NCI-H1436 treated with DMSO at 0.1 percent for 48 hours (cell line): ENCODE measurements at regions not wholly inside any gene's neighbourhood (a gene's known extent, or its start where the extent isn't known, plus 50 kb on each side); places are given as distances from the start of the nearest gene placed in this dataset.

ENCODE experiments used
- DNase-seq: peaks from one replicate; lab custom pipeline; 2025; lab: John Stamatoyannopoulos, UW

- DNase-seq = no peak
Observed at GRCh38 chr5:3145641-3146040, 394.2 kb upstream of the IRX2 start.

- no peak for DNase-seq
Observed at GRCh38 chr5:3143382-3143781, 391.9 kb upstream of the IRX2 start.

DNA sequence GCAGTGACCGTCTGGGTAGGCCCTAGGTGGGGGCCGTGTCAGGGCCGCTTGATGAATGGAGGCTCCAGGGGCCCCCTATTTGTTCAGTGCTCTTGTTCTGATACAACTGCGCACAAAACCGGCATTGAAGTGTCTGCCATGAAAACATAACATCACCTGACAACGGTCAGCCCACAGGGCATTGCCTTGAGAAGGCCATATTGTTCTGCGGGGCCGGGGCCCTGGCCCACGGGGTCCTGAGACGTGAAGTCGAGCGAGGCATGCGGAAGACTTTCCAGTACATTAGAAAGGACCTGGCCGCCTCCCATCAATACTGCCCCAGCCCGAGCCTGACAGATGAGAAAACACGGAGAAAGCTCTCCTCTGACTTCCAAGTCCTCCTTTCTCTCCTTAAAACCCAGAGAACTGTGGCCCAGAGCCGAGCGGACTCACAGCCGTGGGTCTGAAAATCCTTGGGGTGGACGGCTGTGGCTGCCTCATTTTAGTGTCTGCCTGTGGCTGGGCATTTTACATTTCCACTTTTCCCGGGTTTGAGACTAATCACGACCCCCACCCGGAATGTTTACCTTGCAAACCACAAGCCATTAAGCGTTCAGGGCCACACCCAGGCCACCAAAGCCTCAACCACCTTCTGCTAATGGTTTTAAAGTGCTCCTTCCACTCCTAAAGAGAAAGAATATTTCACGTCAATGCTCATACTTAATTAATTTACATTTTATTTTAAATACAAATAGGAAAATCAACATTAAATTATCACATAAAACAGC lies 391.0 kb upstream of the IRX2 start:
- no peak for DNase-seq

DNA sequence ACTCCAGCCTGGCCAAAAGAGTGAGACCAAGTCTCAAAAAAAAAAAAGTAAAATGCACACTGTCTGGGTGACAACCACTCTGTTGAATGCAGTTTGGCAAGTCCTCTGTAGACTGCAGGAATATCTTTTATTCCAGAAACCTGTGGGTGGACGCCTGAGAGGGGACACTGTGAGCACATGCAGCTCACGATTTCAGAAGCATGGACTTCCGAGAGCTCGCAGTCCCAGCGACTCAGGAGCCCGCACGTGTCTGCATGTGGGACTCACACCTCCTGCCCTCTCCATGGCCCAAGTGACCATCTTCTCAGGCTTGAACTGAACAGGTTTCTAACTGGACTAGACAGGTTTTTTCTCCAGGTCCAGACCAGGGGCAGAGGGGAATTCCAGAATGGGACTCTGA lies 388.6 kb upstream of the IRX2 start:
- DNase-seq = no peak

DNA sequence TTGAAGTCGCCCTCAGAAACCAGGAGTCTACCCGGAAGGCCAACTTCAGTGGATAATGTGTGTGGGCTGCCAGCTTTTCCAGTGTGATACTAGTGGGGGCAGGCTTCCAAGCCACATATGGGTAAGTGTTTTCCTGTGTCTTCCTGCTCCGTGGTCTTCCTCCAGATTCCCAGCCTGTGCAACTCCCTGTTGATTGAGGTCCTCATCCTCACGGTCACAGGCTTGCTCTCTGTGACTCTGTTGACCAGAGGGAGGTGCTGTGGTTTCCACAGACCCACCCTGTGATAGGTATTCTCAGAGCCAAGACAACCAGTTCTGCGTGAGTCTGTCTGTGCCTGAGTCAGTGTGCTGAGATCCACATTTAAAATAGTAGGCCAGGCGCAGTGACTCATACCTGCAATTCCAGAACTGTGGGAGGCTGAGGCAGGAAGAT lies 388.0 kb upstream of the IRX2 start:
- no peak for DNase-seq

DNA sequence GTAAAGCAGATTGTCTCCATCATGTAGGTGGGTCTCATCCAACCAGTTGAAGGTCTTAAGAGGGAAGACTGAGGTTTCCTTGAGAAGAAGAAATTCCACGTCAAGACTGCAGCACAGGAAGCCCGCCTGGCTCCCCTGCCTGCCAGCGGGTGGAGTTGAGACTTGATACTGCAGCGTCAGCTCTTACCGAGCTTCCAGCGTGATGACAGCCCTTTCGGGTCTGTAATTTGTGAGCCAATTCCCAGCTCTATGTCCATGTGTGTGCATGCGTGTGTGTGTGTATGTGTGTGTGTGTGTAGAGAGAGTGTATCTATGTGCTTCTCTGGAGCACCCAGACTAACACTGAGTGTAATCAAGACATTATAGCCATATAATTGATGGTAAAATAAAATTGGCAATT lies 379.7 kb upstream of the IRX2 start:
- no peak for DNase-seq

DNA sequence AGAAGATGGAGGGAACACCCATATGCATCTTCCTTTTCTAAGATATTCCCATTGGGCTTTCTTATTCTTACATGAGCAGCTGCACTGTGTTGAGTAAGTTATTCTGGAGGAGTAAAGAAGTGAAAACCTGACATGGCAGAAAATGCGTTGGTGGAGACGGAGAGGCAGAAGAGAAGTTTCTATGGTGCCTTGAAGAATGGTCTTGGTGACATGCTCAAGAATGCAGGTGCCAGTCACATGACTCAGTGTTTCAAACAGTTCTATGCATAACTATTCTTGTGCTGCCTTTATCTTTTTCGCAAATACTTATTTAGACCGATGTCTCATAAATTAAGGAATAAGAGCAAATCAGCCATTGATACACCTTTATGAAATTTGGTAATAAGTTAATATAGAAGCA lies 377.8 kb upstream of the IRX2 start:
- DNase-seq = no peak

DNA sequence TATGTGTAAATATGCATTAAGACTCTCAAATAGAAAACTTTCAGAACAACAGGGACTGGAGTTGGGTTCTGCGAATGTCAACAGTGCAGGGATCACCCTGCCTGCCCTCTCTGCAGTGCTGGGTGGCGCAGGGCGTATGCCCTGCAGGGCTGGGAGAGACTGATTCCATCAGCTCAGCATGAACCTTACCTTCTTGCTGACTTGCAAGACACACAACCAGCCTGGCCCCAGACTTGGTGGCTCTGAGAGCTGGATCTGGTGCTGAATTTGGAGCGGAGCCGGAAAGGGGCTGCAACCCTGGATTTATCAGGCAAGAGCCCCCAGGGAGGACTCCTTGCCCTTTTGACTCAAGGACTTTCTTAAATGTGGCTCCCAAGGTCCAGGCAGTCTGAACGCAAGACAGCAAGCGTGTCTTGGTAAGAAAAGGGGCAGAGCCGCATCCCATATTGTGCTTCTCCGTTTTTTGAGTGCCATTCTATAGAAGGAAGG lies 376.0 kb upstream of the IRX2 start:
- no peak for DNase-seq

- no peak for DNase-seq
Observed at GRCh38 chr5:3126639-3127038, 375.2 kb upstream of the IRX2 start.

- no peak for DNase-seq
Observed at GRCh38 chr5:3124410-3124809, 372.9 kb upstream of the IRX2 start.

- no peak for DNase-seq
Observed at GRCh38 chr5:3123763-3124157, 372.3 kb upstream of the IRX2 start.

- no peak for DNase-seq
Observed at GRCh38 chr5:3122985-3123762, 371.7 kb upstream of the IRX2 start.

DNA sequence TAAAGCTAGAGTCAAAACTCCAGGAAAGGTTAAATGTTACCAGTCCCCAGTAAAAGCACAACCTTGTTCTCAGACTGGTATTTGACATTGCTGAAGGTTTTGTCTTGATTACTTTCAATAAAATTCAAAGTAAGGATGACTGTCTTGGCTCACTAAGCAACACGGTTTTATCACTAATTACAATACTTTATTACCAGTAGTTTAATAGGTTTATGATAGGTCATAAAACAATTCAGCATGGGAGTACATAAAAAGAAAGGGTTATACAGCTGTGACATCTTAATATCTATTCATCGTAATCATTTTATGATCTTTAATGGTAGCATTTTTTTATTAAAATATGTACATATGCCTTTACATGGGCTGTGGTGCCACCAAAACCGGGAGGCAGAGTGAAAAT lies 370.7 kb upstream of the IRX2 start:
- DNase-seq = no peak

DNA sequence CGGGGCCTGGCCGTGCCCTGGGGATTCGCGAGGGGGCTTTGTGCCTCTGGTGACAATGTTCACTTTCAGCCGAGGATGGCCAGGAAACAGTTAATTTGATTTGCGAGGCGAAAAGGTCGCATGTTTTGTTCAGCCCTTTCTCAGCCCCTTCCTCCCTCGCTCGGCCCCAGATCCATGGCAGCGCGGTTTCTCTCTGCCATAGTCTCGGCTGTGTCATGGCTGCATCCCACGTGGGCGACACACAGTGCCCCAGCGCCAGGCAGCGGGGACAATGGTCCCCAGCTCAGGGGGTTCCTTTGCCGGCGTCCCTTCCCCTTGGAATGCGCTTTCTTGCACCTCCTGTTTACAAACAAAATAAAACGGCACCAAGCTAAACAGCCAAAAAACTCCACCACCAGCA lies 370.3 kb upstream of the IRX2 start:
- no peak for DNase-seq

DNA sequence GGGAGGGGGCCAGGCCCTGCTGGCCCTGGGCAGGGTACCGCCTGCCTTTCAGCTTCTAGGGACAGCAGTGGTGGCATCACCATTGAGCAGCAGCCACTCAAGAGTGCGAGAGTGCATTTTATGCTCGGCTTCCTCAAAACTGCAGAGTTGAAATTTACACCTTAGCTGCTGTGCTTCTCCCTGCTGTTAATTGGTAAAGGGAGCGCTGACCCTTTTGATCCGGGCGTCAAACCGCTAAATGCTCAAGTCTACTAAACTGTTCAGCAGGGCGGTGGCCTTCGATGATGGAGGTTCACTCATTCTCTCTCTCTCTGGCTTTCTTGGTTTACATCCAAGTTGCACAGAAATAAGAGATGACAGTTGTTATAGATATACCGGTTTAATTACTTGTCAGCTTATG lies 368.6 kb upstream of the IRX2 start:
- no peak for DNase-seq

- no peak for DNase-seq
Observed at GRCh38 chr5:3119435-3119834, 368.0 kb upstream of the IRX2 start.

DNA sequence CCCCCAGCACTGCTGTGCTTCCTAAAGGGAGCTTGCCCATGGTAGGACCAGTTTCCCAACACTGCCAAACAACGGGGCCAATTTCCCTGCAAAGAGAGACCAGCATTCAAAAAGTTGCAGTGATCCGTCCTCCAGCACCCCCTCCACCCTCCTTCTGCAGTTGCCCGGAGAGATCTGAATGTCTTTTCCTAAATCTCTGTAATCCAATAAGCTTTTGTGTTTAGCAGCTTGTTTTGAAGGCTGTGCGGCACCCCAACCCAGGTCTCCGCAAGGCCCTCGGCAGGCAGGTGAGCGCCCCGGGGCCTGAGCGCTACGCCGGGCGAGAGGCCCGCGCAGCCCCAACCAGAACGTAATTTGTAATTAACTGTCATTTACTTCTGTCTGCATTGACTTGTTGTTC lies 366.9 kb upstream of the IRX2 start:
- DNase-seq = no peak

GRCh38 chr5:3116366-3116765 lies 364.9 kb upstream of the IRX2 start:
- no peak for DNase-seq

GRCh38 chr5:3114467-3114866 lies 363.0 kb upstream of the IRX2 start:
- no peak for DNase-seq

DNA sequence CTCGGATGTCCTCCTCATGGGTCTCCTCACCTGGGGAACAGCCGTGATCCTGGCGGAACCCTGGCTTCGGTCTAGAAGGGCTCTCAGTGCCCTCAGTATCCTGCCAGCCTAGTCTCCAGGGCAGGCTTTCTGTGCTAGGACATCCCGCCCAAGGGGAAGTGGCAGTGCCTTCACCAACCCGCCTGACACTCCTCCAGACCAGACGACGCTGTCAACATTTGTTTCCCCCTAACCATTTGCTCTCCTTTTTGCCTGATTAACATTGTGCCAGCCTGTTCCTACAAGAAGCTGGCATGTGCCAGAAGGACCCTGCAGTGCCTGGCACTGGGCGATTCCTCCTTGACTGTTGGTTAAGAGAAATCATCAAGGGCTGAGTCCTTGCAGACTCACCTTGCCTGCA lies 358.9 kb upstream of the IRX2 start:
- DNase-seq = no peak

- DNase-seq = no peak
Observed at GRCh38 chr5:3107156-3107611, 355.7 kb upstream of the IRX2 start.

DNA sequence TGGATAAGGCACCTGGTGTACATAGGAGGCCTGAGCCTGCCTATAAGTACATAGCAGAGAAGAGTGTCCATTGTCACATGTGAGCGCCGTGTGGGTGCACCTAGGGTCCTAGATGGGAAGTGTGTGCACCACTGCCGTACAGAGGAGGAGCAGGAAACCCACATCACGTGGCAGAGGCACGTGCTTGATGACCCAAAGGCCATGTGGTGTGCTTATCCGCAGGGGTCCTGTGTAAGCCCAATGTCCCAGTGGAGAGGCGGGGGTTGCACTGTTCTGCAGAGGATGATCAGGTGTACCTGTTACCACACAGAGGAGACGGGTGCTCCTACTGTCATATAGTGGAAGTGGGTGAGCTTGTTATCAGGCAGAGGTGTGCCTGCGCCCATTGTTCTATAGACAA lies 354.1 kb upstream of the IRX2 start:
- no peak for DNase-seq

GRCh38 chr5:3105172-3105571 lies 353.7 kb upstream of the IRX2 start:
- no peak for DNase-seq
